Glomerular visceral epithelial cell (primary cell): ENCODE measurements at regions not wholly inside any gene's neighbourhood (a gene's known extent, or its start where the extent isn't known, plus 50 kb on each side); places are given as distances from the start of the nearest gene placed in this dataset.
"Not testable (repeated sequence)": the region's sequence is repeated elsewhere in the genome, so short reads cannot be mapped to it uniquely, and the experiment has no call there.

Experiments used
- DNase-seq: peaks from one replicate; pipeline ENCODE4 v3.0.0-alpha.2; 2016; ENCODE audit errors: extremely low spot score

GRCh38 chr11:3583476-3583875, 58.3 kb downstream of the ART5 start:
- DNase-seq, result not testable (repeated sequence)

GRCh38 chr11:3581389-3581725, 60.4 kb downstream of the ART5 start:
- DNase-seq, result not testable (repeated sequence)

DNA sequence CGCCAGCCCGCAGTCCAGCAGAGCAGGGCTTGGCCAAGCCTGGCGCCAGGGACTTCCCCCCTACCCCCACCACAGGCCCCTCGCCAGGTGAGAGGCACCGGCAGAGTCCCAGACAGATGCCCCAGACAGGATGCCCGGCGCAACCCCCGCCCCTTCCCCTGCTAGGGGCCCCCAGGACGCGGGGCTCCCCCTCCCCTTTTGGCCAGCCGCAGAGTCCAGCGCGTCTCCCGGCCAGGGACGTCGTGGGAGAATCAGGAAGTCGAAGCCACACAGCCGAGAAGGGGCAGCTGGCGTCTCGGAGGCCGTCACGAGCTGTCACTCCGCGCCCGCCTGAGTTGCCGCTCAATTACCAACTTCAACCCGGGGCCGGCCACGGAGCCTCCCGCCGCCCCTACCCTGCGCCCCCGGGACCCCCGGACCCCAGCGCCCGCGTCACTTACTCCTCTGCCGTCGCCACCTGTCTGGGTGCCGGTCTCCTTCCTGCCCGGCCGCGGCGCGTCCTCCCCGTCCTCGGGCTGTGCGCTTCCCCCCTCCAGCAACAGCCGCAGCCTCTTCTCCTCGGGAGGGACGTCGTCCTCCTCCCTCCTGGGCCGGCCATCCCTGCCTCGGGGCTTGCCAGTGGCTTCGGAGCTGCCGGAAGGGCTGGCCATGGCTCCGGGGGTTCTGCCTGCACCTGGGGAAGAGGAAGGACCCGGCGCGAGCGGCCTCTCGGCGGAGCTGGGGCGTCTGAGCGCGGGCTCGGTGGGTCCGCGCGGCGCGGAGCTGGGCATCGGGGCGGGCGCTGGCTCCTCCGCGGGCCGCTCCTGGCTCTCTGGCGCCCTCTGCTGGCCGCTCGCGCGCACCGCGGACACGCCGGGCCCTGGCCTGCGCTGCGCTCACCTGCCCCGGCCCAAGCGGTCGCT, 61.1 kb downstream of the ART5 start:
- DNase-seq, result peak; percentile 46

DNA sequence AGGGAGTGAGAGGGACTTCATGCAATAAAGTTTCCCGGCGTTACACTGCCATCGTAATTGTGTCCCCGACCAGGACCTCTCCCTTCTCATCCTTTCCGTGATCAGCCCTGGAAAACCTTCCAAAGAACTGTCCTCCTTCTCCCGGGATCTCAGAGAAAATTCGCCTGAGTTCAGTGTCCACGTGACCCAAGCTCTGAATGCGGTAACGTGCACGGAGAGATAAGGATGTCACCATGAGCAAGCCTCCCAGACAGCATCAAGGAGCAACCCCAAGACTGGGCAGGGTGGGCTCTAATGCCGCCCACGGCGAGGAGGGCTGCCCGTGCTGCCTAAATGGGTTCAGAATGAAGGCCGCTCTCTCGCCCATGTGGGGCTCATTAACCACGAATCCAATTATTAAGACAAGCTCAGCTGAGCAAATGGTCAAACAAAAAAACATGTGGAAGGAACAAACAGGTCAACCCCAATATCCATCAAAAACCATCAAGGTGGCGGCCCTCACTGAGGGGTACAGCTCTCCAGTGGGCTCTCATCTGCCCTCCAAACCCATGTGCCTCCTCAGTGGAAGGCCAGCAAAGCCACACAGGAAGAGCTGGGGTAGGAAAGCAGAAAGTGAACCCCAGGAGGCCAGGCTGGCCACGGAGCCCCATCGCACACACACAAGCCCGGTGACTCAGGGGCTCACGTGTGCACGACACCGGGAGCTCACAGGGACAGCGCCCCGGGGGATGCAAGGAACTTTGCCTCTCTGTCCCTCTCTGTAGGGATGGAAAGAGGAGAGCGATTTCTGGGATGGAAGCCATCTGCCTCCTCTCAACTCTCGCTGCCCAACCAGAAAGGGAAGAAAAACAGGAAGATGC, 62.0 kb downstream of the ART5 start:
- DNase-seq, result not testable (repeated sequence)

- DNase-seq, result not testable (repeated sequence)
Measured at GRCh38 chr11:3576066-3576604, 65.7 kb downstream of the ART5 start.

DNA sequence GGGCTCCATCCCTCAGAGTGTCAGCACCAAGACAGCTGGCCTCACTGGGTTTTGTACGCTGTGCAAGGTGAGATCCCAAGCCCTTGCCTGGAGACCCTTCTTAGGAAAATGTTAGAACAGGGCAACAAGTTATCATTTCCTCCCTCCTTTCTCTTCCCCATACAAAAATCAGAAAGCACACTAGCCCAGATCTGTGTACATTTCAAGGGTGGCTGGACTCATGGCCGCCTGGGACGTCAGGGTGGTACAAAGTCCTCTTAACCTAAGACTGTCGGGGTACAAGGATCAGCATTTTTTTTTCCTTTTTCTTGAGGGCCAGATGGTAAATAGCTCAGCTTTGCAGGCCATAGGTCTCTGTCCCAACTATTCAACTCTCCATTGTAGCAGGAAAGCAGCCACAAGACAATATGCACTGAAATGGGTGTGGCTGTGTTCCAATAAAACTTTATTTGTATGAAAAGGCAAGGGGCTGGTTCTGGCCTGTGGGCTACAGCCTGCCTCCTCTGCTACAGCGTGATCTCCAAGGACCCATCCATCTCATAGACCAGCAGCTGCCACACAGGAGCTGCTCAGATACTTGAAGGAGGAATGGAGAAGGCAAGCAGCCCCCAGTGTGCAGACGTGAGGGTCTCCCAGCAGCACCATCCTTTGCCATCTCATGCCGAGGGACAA, 68.7 kb downstream of the ART5 start:
- not testable (repeated sequence) for DNase-seq

DNA sequence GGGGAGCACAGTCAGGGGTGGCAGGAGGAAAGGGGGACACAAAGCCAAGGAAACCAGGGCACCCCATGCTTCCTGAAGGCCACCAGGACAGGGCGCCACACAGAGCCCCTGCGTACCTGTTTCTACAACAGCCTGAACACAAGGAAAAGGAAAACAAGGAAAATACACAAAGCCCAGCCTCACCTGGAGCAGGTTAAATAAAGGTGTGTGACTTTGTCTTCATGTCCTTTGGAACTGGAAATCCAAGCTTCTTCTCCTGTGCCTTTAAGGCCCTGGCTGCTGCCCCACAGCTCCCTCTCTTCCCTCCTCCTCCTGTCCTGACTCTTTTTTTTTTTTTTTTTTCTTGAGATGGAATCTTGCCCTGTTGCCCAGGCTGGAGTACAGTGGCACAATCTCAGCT, 70.0 kb downstream of the ART5 start:
- not testable (repeated sequence) for DNase-seq

- DNase-seq, result not testable (repeated sequence)
Measured at GRCh38 chr11:3565838-3566237, 76.0 kb downstream of the ART5 start.

DNA sequence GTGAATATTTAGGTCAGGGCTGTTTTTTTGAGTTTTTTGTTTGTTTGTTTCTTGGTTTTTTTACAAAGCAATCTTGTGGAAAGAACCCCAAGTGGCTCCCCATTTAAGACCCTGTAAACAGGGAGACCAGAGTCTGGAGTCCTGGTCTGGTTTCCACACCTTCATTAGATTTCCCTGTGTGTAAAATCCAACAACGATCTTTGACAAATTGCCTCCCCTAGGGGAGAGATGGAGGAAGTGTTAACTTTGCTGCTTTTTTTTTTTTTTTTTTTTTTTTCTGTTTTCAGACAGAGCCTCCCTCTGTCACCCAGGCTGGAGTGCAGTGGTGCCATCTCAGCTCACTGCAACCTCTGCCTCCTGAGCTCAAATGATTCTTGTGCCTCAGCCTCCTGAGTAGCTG, 77.4 kb downstream of the ART5 start:
- DNase-seq, result not testable (repeated sequence)

- DNase-seq, result not testable (repeated sequence)
Measured at GRCh38 chr11:3554621-3555020, 87.2 kb downstream of the ART5 start.

DNA sequence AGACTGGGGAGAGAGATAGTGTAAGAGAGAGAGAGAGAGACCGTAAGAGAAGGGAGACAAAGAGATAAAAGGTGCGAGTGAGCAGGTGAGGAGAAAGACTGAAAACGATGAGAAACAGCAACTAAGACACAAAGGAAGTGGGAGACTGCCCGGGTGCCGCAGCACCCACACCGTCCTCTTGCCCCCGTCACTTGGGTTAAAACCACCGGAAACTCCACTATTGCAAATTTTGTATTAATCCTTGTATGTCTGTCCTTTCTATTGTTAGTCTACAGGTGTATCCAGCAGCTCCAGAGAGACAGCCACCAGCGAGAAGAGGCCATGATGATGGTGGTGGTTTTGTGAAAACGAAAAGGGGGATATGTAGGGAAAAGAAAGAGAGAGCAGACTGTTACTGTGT, 96.8 kb downstream of the ART5 start:
- not testable (repeated sequence) for DNase-seq

DNA sequence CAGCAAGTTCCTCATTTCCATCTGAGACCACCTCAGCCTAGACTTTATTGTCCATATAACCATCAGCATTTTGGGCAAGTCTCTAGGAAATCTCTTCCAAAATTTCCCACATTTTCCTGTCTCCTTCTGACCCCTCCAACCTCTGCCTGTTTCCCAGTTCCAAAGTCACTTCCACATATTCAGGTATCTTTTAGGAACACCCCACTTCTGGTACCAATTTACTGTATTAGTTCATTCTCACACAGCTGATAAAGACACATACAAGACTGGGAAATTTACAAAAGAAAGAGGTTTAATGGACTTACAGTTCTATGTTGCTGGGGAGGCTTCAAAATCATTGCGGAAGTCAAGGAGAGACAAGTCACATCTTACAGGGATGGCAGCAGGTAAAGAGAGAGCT, 103.6 kb downstream of the ART5 start:
- DNase-seq, result not testable (repeated sequence)

- not testable (repeated sequence) for DNase-seq
Measured at GRCh38 chr11:3537254-3537653, 104.5 kb downstream of the ART5 start.

DNA sequence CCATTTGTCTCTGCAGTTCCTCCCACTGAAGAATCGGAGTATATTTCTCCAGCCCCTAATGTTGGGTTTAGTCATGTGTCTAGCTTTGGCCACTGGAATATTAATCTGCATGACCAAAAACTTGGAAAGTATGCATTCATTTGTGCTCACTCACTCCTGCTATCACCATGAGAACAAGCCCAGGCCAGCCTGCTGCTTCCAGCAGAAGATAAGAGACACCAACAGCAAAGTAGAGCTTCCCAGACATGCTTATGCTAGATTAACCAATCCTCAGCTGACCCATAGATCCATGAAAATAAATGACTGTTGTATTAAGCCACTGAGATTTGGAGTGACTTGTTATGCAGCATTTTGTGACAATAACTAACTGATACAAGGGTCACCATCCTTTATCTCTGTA, 108.8 kb downstream of the ART5 start:
- not testable (repeated sequence) for DNase-seq

DNA sequence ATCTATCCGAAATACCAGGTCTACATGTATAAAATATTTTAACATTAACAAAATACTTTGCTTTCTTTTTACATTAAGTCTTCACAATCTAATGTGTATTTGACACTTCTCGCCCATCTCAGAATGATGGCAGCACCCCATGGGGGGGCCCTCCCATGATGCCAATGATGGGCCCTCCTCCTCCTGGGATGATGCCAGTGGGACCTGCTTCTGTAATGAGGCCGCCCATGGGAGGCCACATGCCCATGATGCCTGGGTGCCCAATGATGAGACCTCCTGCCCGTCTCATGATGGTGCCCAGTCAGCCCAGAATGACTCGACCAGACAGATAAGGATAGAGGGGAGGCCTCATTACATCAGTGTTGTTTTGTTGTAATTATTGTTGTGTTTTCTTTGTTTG, 110.5 kb downstream of the ART5 start:
- DNase-seq, result not testable (repeated sequence)

DNA sequence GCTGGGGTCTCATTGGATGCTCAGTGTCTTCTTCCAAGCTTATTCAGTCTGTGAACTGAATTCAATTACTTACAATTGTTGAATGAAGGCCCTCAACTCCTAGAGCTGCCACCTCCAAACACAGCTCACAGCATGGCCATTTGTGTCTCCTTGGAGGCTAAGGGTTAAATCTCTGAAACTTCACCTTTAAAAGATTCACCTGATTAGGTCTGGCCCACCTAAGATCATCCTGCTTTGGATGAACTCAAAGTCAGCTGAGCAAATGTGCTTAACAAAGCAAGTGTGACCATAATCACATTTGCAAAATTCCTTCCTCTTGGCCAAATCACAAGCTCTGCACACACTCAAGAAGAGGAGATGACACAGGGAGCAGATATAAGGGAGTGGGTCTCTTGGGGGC, 118.2 kb downstream of the ART5 start:
- DNase-seq, result not testable (repeated sequence)

DNA sequence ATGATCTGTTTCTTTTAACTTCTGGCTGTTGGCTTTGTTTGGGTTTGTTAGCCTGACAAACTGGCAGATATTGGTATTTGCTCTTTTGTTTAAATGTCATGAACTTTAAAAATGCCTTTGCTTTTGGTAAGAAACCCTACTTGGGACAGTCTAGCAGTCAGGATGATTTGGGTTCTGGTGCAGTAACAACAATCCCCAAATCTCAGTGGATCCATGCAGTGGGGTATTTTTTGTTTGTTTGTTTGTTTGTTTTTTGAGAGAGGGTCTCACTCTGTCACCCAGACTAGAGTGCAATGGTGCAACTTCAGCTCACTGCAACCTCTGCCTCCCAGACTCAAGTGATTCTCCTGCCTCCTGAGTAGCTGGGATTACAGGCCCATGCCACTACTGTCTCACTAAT, 120.9 kb downstream of the ART5 start:
- not testable (repeated sequence) for DNase-seq

- not testable (repeated sequence) for DNase-seq
Measured at GRCh38 chr11:3519841-3520240, 122.0 kb downstream of the ART5 start.

GRCh38 chr11:3516934-3517567, 124.7 kb downstream of the ART5 start:
- DNase-seq, result not testable (repeated sequence)

GRCh38 chr11:3516345-3516933, 125.4 kb downstream of the ART5 start:
- DNase-seq, result not testable (repeated sequence)
